ENCODE measurements at regions not wholly inside any gene's neighbourhood (a gene's known extent, or its start where the extent isn't known, plus 50 kb on each side); places are given as distances from the start of the nearest gene placed in this dataset.

- no peak for TF ChIP-seq CTCF (IDR thresholded peaks at IDR 0.05)
- TF ChIP-seq REST (IDR thresholded peaks at IDR 0.05; ENCODE audit: insufficient read depth in 1 of 2, low read depth in 2 of 2, low read length in 1 of 2), result no peak
- TF ChIP-seq POLR2AphosphoS5 (IDR thresholded peaks at IDR 0.05; ENCODE audit: low read depth, low read length), result no peak
- no peak for TF ChIP-seq SIN3A (IDR thresholded peaks at IDR 0.05; ENCODE audit: borderline replicate concordance, insufficient read depth, low read depth, low read length)
These were observed 306.3 kb downstream of the ZPLD1 start for GRCh38 chr3:102741105-102741504.
